Hematopoietic multipotent progenitor cell (in vitro differentiated cells): ENCODE measurements at regions not wholly inside any gene's neighbourhood (a gene's known extent, or its start where the extent isn't known, plus 50 kb on each side); places are given as distances from the start of the nearest gene placed in this dataset.
A peak's percentile ranks its signal among the peaks of the same experiment; 100 is the strongest.

Experiments used
- DNase-seq, 3 donors: peaks; one replicate each; pipeline ENCODE4 v3.0.0-alpha.2; 2011 to 2015; ENCODE audit warnings: low read depth in 2 of 3, low spot score in 2 of 3

DNA sequence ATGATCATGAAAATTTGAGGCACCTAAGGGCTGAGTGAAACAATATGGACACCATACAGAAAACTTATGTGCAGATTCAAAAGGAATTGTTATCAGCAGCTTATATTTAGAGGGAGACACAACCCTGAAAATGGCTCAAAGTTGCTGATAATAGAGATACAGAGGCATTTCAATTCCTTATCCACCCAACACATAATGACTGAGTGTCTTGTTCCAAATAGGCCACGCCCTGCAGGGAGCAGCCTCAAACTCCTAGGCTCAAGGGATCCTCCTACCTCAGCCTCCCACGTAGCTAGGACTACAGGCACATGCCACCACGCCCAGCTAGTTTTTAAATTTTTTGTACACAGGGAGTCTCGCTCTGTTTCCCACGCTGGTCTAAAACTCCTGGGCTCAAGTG is 79.0 kb downstream of the LBH start:
- DNase-seq, result no peak

DNA sequence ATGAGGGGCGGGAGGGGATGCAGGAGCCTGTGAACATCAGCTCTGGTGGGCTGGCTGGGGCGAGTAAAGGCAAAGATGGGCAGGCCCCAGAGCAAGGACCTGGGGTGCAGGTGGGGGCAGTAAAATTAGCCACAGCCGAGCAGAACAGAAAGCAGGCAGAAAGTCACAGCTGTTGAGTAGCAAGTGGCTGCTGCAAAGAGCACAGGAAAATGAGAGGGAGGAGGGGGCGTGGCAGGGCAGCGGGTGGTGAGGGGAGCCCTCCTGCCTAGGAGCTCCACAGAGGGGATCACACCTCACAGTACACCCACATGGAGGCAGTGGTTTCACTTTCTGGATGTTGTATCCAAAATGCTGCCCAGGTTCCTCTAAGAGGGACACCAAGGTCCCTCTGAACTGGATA is 79.6 kb downstream of the LBH start:
- no peak for DNase-seq

DNA sequence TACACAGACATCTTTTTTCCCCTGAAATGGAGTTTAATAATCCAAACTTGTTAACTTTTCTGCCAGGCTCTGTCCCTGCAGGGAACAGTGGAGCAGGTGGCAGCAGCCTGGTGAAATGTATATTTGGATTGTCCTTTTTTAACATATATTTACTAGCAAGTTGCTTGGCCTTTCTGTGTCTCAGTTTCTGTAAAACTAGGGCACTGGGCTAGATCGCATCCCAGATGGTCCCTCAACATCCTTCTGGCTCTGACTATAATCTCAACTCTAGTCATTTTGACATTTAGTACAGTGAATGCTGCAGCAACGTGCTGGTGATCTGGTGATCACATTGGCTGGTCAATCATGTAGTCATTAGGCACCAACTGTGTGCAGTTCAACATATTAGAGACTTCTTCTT is 80.4 kb downstream of the LBH start:
- DNase-seq, result no peak

GRCh38 chr2:30312916-30313315 is 81.6 kb downstream of the LBH start:
- DNase-seq, result no peak

DNA sequence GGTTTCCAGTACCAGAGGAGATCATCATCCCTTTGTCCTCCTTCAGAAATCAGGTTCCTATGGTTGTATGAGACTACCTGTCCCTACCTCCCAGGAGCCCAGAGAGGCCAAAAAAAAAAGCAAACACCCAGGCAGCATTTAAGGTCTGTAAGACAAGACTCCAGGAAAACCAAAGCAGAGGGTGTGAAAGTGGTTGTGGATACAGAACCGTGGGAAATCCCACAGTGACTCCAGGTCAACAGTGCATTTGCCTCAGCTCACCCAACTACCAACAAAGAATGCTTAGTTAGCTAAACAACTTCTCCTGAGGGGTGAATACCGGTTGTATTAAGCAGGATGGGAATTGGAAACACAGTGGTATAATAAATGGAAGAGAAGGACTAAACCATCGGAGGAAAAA is 83.6 kb downstream of the LBH start:
- no peak for DNase-seq

DNA sequence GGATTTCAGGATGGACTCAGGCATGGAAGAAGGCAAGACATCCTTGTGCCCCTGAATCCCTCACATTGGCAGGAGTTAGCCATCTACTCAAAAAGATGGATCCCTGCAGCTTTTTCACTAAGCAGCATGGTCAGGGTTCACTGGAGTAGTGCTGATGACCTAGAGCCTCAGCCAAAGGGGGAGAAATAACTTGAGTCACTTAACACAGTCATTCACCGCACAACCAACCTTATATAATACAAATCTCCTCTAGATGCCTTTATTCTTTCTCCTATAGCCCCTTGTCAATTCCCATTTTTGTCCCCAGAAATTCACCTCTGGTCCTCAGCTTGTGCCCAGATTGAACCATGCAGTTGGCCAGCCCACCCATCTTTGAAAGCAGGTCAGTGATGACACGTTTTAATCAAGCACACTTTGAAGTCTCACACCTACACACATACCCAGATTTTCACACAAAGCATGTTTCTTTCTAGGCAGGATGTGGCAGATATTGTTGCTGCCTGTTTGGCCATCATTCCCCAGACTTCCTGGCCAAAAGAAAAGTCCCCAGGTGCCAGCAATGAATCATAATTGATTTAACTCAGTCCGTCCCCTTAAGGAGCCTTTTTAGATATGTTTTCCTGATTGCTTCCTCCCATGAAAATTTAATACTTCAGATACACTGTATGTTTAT is 84.2 kb downstream of the LBH start:
- no peak for DNase-seq

GRCh38 chr2:30316408-30316807 is 85.1 kb downstream of the LBH start:
- no peak for DNase-seq

GRCh38 chr2:30318987-30319782 is 87.9 kb downstream of the LBH start:
- DNase-seq, result no peak

DNA sequence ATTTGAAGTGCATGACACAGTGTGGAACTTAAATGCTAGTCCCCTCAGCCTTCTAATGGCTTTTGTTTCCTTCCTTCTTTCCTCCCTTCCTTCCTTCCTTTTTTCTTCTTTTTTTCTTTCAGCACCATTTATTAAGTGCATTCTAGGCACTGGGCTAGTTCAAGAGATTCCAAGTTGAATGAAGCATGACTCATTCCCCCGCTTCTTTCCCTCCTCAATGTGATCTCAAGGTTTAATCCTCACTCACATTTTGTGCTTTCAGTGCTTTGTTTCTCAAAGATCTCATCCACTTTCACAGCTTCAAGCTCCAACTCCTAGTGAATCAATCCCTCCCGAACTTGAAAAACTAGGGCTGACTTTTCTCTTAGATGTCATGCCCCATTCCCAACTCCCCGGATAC is 90.1 kb downstream of the LBH start:
- DNase-seq, result no peak

- no peak for DNase-seq
Measured at GRCh38 chr2:30323499-30323898, 92.2 kb downstream of the LBH start.

DNA sequence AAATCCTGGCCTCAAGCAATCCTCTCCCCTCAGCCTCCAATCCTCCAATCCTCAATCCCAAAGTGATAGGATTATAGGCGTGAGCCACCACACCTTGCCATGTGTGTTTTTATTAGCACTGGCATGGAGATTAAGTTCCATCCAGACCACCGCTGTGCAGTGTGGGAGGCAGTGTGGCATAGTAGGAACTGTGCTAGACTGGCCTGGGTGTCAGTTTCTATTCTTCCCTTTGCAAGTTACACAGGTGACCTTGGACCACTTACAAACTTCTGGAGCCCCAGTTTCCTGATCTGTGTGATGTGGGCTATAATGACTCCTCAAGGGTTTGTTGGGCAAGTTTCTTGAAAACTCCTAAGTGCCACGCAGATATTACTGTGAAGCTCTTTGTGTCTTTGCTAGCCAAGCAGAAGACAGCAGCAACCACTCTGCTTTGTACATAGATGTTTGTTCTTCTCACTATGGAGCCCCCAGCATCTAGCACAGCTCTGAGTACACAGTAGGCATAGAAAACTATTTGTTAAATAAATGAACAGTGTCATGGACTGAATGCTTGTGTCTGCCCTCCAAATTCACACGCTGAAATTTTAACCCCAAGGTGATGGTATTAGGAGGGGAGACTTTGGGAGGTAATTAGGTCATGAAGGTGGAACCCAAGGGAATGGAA is 93.0 kb downstream of the LBH start:
- DNase-seq, result no peak

DNA sequence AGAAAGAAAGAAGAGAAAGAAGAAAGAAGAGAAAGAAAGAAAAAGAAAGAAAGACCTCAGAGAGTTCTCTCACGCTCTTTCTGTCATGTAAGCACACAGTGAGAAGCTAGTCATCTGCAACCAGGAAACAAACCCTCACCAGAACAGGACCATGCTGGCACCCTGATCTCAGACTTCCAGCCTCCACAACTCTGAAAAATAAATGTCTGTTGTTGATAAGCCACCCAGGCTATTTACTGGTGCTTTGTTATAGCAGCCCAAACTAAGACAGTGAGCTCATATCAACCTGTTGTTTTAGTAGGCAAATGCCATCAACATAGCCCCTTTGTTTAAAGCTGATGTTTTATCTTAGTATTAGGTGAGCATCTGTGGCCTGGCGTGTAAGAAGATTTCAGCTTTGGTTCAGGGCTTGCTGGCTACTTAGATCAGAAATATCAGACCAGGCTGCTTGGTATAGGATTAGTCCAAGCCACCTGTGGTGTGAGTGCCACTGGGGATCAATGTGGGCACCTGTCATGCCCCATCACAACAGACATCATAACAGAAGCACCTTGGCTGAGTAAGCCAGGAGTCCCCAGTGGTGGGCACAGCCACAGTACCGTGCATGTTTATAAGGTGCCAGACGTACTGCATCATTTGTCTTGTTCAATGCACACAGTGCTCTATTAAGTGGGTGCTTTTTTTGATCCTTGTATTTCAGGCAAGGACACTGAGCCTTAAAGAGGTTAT is 94.4 kb downstream of the LBH start:
- no peak for DNase-seq

GRCh38 chr2:30326497-30326896 is 95.2 kb downstream of the LBH start:
- DNase-seq, result no peak

GRCh38 chr2:30331038-30331437 is 99.7 kb downstream of the LBH start:
- DNase-seq, result no peak

DNA sequence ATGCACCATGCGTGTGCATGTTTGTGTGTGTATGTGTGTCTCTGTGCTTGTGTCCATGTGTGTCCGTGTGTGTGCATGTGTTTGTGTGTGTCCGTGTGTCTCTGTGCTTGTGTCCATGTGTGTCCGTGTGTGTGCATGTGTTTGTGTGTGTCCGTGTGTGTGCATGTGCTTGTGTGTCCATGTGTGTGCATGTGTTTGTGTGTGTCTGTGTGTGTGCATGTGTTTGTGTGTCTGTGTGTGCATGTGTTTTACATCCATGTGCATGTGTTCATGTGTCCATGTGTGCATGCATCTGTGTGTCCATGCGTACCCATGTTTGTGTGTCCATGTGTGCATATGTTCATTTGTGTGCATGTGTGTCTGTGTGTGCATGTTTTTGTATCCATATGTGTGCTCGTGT is 100.5 kb downstream of the LBH start:
- no peak for DNase-seq

- no peak for DNase-seq
Measured at GRCh38 chr2:30332791-30333453, 101.6 kb downstream of the LBH start.

DNA sequence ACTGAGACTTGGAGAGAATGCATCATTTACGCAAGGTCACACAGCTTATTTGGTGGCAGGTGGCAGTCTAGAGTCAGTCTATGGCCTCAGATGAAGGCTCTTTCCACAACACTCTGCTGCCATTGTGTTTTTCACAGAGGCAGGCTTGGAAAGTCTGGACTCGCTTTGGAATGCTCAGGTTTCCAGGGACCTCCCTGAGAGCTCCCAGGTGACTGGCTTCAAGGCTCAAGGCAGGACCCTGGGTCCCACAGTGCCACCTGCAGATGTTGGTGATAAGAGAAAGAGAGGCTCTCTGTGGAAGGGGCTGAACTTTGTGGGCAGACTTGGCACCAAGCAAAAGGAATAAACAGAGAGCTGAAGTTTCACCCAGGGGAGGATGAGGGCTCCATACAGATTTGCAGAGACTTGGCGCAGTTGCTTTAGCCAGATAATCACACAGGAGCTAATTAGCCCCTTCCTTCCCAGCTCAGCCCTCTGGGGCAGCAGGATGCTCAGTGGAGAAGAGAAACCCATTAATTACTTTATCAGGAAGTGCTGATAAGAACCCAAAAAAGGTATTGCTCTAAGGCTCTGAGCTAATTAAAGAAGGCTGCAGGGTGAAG is 103.5 kb downstream of the LBH start:
- DNase-seq, result peak in 2 of 3 donors; percentile 8 to 21

- no peak for DNase-seq
Measured at GRCh38 chr2:30336084-30336483, 104.8 kb downstream of the LBH start.

GRCh38 chr2:30336978-30337841 is 105.9 kb downstream of the LBH start:
- peak; percentile 30 to 64 (median 33) for DNase-seq
